Chondrocyte (in vitro differentiated cells): ENCODE measurements at regions not wholly inside any gene's neighbourhood (a gene's known extent, or its start where the extent isn't known, plus 50 kb on each side); places are given as distances from the start of the nearest gene placed in this dataset.
"Not testable (repeated sequence)": the region's sequence is repeated elsewhere in the genome, so short reads cannot be mapped to it uniquely, and the experiment has no call there.

Experiments
- DNase-seq: peaks from one replicate; pipeline ENCODE4 v3.0.0; 2021; ENCODE audit warnings: mixed read lengths, low spot score
- H3K27ac Mint-ChIP-seq: one replicate; pipeline ENCODE4 v1.8.0; 2021; ENCODE audit warnings: mild to moderate bottlenecking, moderate library complexity, mixed read lengths; ENCODE audit not compliant: unreplicated experiment
- H3K27me3 Mint-ChIP-seq: 2 replicates; pipeline ENCODE4 v1.8.0; 2021; ENCODE audit warnings: low read depth, mixed read lengths
- H3K36me3 Mint-ChIP-seq: 2 replicates; pipeline ENCODE4 v1.8.0; 2021; ENCODE audit warnings: low read depth, mixed read lengths
- H3K4me1 Mint-ChIP-seq: 2 replicates; pipeline ENCODE4 v1.8.0; 2021; ENCODE audit warnings: low read depth, mild to moderate bottlenecking, mixed read lengths
- H3K4me3 Mint-ChIP-seq: one replicate; pipeline ENCODE4 v1.8.0; 2021; ENCODE audit warnings: mild to moderate bottlenecking, moderate library complexity, mixed read lengths; ENCODE audit not compliant: unreplicated experiment
- H3K9me3 Mint-ChIP-seq: 2 replicates; pipeline ENCODE4 v1.8.0; 2021; ENCODE audit warnings: low read depth, mixed read lengths
- TF ChIP-seq, protein P1 (sequence below): fragments of 200-600 bp; sonication (generic); IDR thresholded peaks from 2 replicates; pipeline ENCODE4 v1.5.0; 2021; ENCODE audit warnings: antibody characterized with exemption, mild to moderate bottlenecking, moderate library complexity

DNA sequence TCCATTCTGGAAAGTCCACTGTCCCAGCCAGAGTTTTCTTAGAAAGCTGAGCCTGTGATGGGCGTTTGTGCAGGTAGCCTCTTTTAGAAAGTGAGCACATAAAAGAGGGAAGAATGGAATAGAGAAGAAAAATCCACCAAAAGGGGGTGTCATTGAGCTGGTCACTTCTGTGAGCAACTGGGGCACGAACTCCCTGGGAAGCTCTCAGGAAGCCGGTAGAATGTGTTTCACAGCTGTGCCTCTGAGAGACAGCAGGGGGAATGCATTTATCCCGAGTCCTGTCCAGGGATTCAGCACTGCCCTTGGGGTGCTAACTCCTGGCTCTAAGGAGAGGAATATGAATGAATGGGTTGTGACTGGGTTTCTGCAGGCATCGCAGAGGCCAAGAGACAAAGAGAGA is 73.8 kb upstream of the SPATA31A3 start:
- not testable (repeated sequence) for H3K4me1 Mint-ChIP-seq, H3K27me3 Mint-ChIP-seq
- TF ChIP-seq, protein P1, sequence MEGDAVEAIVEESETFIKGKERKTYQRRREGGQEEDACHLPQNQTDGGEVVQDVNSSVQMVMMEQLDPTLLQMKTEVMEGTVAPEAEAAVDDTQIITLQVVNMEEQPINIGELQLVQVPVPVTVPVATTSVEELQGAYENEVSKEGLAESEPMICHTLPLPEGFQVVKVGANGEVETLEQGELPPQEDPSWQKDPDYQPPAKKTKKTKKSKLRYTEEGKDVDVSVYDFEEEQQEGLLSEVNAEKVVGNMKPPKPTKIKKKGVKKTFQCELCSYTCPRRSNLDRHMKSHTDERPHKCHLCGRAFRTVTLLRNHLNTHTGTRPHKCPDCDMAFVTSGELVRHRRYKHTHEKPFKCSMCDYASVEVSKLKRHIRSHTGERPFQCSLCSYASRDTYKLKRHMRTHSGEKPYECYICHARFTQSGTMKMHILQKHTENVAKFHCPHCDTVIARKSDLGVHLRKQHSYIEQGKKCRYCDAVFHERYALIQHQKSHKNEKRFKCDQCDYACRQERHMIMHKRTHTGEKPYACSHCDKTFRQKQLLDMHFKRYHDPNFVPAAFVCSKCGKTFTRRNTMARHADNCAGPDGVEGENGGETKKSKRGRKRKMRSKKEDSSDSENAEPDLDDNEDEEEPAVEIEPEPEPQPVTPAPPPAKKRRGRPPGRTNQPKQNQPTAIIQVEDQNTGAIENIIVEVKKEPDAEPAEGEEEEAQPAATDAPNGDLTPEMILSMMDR = peak; percentile 49

DNA sequence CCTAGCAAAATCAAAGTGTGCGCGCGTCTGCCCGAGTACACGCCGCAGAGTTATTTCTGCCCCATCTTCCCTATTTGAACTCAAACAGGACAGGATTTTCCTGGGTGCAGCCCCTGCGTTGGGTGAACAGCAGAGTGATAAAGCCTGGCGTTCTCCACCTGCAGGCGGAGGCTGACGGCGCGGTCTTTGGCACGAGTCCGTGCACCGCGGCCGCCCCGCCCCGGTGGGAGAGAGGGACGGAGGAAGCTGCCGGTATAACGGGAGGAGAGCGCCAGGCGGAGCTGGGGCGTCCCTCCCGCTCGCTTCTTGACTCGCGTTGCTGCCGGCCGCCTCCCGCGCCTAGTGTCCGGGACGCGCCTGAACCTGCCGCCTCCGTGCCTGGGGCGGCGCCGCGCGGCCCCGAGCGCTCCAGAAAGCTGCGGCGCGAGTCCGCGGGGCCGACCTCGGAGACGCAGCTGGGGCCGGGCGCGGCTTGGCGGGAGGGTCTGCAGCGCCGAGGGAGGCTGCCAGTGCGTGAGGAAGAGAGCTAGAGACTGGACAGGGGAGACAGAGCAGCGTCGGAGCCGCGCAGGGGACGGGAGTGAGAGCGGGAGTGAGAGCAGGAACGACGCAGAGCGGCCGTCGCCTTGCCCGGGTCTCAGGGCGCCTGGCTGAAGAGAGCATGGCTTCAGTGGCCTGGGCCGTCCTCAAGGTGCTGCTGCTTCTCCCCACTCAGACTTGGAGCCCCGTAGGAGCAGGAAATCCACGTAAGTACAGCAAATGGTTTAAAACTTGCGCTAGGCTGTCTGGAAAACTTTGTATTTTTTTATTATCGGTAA is 66.8 kb upstream of the SPATA31A3 start:
- not testable (repeated sequence) for H3K9me3 Mint-ChIP-seq, H3K4me1 Mint-ChIP-seq, H3K27me3 Mint-ChIP-seq, H3K27ac Mint-ChIP-seq, H3K36me3 Mint-ChIP-seq
- DNase-seq = peak; percentile 70
- H3K4me3 Mint-ChIP-seq = peak overlapping the region; percentile 71
- TF ChIP-seq, protein P1 = peak; percentile 49

More for the DNA sequence above, 73.8 kb upstream of the SPATA31A3 start:
- not testable (repeated sequence) for H3K36me3 Mint-ChIP-seq, H3K9me3 Mint-ChIP-seq, DNase-seq, H3K27ac Mint-ChIP-seq, H3K4me3 Mint-ChIP-seq
